GM21526 (cell line): ENCODE measurements at regions not wholly inside any gene's neighbourhood (a gene's known extent, or its start where the extent isn't known, plus 50 kb on each side); places are given as distances from the start of the nearest gene placed in this dataset.

ENCODE experiments used
- ATAC-seq: cut with Tn5 transposase; IDR thresholded peaks from one replicate; pipeline ENCODE4 v1.9.1; 2021; ENCODE audit warnings: moderate library complexity; ENCODE audit not compliant: unreplicated experiment, low FRiP score

- no peak for ATAC-seq
These were observed 64.7 kb upstream of the TNIP3 start for GRCh38 chr4:121228848-121229247.

DNA sequence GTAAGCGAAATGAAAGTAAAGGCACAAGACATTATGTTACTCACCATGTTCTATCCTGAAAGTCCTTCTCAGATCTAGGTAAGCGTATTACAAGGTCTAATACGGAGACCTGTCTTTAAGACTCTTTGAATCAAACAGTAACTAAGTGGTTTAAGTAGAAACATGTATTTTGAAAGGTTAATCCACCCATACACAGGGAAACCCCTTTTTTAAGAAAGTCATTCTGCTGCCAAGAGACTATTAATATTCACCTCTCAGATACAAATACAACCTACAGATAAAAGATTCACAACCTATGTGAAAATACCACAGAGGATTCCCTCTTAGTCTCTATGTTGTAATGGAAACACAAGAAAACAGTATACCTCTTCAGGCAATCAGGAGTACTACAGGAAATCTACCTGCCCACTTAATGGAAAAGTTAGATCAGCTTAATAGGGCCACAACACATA lies 63.2 kb upstream of the TNIP3 start:
- ATAC-seq, result peak; percentile 79

DNA sequence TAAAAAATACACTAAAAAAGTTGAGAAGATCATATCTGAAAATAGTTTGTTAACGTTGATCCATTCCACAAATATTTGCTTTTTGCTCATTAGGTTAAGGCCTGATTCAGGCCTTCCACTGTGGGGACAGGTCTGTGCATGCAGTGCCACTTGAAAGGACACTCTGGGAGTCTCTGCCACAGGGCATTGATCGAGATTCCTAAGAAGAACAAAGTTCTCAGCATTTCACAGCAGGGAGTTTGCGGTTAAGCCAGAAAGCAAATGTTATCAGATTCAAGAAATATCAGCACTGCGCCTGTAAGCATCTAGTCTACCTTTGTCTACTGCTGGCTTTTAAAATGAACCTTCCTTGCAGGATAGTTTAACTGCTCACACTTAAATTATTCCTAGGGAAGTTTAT lies 62.2 kb upstream of the TNIP3 start:
- no peak for ATAC-seq

DNA sequence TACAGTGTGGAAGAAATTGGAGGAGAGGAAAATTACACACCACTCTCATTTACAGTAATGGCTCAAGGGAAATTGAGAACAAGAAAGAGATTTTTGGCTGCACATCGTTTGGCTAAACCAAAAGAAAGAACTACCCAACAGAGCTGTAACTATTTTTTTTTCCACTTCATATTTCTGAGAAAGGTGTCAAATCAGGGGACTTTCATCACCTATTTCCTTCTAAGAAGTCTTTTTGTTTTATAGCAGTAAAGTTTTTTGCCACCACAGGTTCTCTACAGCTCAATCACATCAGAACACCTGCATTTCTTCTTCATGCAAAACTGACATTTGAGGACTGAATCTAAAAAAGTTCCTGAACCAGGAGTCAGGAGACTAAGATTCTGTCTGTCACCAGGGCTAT lies 57.5 kb upstream of the TNIP3 start:
- ATAC-seq, result no peak

DNA sequence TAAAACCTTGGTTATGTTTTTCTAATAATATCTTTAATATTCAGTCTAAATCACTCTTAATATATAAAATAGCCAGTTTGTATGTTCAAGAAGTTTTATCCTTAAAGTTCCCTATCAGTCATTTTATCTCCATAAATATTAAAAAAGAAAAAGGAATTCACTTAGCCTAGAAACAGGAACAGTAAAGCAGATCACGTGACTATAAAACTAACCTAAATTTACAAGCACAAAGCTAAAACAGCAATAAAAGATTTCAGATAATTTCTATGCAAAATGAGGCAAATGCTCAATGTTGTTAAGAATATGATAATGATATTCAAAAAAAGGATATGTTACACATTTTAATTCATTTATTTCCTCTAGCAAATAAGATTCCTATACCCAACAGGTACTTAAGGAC lies 57.1 kb upstream of the TNIP3 start:
- ATAC-seq, result no peak

GRCh38 chr4:121220698-121221097 lies 56.6 kb upstream of the TNIP3 start:
- no peak for ATAC-seq

- ATAC-seq, result no peak
These were observed 55.1 kb upstream of the TNIP3 start for GRCh38 chr4:121219227-121219626.

- ATAC-seq, result no peak
These were observed 53.2 kb upstream of the TNIP3 start for GRCh38 chr4:121217351-121217750.

DNA sequence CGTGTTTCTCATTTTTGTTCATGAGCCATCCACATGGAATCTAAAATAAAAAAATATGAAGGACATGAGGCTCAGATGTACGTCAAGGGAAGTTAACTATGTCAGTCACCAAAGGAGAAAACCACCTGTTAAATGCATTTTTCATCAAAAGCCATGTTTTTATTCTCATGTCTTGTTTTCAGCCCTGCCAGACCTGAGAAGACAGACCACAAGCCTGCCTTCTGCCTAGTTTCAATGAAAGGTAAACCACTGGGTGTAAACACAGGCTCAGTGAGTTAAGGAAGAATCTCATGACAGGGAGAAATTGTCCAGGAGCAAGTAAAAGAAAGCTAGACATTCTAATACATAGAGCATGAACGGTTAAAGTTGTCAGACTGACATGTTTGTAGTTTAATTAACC lies 52.3 kb upstream of the TNIP3 start:
- ATAC-seq, result no peak

- ATAC-seq, result no peak
These were observed 49.8 kb upstream of the TNIP3 start for GRCh38 chr4:121213940-121214339.
